CD1c-positive myeloid dendritic cell (primary cell): ENCODE measurements at regions not wholly inside any gene's neighbourhood (a gene's known extent, or its start where the extent isn't known, plus 50 kb on each side); places are given as distances from the start of the nearest gene placed in this dataset.

Experiments
- DNase-seq: peaks from one replicate; pipeline ENCODE4 v3.0.0-alpha.2; 2016; ENCODE audit errors: extremely low spot score

DNA sequence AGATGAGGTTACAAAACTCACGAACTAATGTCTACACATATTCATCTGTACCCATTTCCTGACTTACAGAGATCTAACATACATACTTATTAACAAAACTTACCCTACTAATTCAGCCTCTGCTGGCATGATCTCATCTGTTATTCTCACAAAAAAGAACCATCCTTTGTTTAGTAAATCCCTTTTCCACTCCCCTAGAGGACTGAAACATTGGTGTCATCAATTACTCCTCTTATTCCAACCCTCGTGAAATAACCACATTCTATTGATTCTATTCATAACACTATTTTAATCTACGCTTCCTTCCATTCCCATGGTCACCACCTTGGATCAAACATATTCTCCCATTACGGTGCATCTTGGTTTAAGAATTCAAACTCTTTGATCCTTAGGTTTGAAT lies 505.9 kb downstream of the SI start:
- no peak for DNase-seq

DNA sequence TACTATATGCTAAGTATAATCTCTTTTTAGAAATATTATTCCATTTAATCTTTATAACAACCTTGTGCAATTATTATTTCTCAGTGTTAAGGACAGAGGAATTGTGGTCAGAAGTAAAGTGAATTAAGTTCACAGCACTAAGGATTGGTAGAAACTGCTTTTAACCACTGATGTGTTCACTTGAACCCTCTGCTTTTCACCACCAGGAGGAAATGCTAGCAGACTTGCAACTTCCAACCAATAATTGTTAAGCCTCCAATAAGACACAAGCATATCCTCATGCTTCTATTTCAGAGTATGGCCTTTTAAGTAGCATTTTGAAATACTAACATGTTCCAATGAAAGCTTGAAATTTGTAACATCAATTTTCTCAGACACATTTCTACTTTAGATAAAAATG lies 527.4 kb downstream of the SI start:
- DNase-seq: no peak

DNA sequence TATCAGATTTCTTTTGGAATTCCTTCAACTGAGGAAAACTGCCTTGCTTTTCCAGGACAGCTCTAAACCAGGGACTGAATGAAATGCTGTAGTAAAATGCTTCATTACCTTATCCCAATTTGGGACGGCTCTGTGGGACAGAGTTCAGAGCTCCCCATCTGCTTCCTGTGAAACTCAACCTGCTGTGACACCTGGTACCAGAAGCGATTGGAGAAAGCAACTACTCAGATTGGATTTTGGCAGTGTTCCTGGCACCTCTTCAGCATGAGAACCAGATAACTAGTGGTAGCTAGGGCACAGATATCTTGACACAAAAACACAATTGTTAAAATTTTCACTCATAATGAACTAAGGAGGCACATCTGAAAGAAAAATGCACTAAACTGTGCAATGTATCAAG lies 539.1 kb downstream of the SI start:
- no peak for DNase-seq

DNA sequence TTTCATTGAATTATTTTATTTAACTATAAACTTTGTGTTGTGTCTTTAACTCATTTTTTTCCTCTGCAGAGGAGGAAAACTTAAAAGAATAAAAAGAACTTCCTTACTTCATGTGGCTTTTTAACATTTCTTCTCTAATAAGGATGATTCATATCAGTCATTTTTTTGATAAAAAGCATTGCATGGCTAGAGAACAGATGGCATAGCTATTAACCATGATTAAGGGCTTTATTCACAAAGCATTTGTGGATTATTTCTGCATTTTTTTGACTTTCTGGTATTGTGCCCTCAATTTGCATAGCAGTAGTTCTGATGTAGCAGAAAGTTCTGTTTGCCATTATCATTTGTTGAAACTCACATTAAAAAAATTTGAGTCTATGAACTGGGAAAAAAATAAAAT lies 540.8 kb downstream of the SI start:
- DNase-seq: no peak

DNA sequence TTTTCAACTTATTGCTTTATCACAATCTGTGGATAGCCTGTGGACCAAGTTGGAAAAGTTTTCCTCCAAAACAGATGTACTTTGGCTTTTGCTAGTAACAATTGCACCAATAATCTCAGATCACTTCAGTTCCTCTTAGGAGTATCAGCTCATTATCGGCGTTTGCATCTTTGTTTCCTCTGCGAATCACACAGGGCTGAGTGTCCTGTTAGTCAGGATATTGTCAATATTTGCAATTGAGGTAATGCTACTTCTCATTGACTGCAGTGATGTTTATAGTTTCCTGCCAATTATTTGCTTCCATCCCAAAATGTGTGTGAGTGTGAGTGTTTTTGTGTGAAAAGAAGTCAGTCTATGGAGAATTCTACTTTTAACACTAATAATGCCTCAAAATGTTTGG lies 545.0 kb downstream of the SI start:
- DNase-seq: no peak

DNA sequence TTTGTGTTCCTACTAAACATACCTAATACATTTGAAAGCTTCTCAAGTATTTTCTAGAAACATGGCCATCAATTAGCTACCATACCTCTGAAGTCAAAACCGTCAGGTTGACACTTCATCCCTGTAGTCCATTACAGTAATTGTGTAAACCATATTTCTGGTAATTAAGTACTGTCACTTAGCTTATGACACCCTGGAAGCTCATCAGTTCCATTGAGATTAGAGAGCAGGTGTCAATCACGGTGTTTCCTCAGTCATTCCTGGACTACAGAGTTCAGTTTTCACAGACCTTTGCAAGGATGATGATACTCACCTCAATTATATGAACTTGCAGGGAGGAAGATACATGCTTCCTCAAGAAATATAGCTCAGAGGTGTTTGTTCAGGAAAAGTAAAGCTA lies 552.0 kb downstream of the SI start:
- DNase-seq: no peak

DNA sequence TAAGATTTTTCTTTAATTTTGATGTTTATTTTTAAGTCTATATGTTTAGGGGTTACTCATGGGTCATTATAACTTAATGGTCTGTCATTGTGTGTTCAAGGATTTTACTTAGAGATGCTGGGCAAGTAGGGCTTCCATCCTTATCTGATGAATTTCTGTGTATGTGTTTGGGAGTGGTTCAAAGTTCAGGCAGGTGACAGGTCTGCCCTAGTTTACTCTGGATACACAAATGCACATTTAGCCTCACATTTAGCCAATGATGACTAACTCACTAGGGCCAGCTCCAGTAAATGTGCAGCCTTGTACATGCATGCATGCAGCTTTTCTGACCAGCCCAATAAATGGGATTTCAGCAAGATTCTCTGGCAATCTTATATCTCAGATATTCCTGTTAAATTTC lies 554.1 kb downstream of the SI start:
- DNase-seq: no peak

DNA sequence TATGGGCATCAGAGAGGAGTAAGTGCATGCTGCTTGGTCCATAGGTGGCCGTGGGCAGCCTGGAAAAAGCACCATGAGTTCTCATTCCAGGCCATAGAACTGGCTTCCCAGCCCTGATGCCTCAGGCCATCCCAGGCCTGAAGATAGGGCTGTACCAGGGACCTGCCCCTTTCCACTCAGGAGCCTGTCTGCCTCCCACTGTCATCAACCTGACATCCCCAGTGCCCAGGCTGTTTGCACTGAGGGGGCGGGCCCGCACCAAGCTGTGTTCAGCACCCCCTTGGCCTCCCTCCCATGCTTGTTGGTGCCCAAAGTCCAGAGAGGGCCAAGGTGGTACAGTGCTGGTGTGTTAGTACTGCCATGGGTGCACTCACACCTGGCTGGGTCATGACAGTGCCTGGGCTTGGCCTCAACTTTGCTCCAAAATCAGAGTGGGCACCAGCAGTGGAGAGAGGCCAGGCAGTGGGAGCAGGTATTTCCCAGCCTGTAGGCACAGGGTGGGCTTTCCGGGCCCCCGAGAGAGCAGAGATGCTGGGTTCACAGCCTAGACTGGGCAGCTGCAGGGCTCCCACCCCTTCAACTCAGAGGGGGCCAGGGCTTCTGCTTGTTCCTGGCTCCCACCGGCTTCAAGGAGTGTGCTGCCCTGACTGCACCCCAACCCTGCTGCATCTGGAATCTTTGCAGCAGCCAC lies 556.1 kb downstream of the SI start:
- DNase-seq: no peak

DNA sequence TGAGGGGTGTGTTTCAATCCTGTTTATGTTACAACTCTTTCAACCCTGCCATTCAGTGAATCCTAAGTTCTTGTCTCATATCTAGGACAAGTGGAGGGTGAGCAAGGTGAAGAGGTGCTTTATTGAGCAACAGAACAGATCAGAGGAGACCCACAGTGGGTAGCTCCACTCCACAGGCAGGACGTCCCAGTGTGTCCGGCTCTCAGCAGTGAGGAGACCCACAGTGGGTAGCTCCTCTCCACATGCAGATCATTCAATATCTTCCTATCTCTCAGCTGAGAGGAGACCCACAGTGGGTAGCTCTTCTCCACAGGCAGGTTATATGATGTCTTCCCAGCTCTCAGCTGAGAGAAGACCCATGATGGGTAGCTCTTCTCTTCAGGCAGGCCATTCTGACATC lies 556.7 kb downstream of the SI start:
- no peak for DNase-seq

DNA sequence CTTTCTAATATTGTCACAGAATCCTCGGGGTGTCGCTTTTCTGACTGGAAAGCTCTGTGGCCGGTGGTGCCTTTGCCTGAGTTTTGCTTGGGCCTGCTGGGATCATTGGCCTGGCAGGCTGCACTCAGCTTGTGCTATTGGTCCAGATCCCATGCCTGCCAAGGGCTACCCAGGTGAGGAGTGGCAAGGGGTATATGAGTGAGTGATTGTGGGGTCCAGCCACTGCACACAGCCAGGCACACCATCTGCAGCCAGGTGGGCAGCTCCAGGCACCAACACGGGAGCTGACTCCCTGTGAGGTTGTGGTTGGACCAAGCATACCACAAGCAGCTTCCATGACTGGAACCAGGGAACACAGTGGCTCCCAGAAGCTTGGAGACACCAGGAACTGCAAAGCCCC lies 557.2 kb downstream of the SI start:
- DNase-seq: no peak

DNA sequence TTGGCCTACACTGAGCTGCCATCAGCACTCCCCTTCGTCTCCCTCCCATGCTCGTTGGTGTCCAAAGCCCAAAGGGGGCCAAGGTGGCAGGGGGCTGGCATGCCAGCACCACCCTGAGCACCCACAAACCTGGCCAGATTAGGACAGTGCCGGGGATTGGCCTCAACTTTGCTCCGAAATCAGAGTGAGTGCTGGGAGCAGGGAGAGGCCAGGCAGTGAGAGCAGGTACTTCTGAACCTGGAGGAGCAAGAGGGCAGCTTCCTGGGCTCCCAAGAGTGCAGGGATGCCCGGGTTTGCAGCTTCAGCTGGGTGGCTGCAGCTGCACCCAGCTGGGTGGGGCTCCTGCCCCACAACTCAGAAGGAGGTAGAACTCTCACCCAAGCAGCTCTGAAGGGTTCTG lies 563.0 kb downstream of the SI start:
- DNase-seq: no peak

DNA sequence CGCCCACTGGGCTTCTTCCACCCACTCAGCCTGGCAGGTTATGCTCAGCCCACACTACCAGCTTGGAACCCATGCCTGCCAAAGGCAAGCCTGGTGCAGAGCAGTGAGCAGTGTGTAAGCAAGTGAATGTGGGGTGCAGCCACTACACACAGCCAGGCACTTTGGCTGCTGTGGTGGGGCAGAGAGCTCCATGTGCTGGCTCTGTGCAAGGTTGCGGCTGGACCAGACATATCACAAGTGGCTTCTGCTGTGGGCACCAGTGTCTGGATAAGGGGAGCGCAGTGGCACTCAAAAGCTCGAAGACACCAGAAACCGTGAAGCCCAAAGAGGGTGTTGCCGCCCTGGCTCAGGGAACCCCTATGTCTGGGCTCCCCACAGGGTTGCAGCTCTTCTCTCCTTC lies 563.7 kb downstream of the SI start:
- DNase-seq: no peak

DNA sequence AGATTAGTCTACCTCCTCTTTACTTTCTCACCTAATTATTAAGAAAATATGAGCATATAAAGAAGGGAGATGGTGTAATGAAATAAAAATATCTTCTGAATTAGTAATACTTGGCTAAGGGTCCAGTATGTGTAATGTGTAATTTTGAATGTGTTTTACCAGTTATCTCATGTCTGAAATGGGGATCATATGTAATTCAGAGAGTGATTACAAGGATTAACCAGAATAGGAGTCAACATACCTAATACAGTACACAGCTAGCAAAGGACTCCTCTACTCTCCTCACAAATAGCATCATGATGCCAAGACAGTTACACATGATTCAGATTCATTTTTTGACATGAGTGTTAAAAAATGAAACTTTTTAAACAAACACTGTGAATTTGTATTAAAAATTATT lies 570.4 kb downstream of the SI start:
- DNase-seq: no peak

DNA sequence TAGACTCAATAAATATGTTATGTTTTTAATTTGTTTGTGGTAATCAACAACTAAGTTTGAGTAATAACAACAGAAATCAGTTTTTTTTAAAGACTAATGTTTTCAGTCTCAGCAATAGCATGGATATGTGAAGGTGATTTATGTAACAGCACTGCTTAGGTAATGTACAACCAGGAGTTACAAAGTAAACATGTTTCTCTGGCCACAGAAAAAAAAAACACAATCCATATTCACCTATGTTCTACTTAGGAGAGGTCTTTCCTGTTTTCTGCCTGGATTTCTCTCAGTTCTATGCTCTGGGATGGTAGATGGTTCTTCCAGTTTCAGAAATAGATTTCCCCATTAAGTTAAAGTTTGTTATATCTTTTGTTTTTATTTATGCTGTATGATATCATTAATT lies 579.4 kb downstream of the SI start:
- DNase-seq: no peak

DNA sequence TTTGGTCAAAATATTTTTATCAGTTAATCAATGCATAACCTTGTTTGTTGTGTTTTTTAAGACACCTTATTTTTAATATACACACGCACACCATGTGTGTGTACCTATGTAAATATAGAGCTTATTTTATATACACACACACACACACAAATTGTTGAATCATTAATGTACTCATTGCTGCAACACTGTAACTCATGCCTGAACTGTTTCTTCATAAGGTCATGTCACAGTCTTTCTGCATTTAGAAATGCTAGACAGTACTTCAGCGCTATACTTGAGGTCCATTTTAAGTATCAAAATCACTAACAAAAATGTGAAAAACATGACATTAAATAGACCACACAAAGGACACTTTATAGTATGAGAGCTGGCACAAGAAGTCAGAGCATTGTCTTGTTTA lies 589.4 kb downstream of the SI start:
- no peak for DNase-seq

DNA sequence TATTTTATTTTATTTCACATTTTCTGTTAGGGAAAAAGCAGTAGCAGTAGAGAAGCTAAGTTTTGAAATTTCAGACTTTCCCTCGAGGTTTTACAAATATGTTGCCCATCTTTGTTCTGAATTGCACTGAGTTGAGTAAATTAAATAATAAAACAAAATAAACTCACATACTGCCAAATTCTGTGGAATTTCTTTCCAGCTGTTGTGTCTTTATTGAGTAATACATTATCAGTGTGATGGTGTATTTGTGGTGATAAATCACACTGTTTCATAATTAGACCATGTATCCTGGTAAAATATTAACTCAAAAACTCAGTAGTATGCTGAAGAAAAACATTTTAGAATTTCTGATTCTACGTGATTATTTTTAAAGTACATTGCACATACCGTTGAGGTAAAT lies 592.1 kb downstream of the SI start:
- no peak for DNase-seq

DNA sequence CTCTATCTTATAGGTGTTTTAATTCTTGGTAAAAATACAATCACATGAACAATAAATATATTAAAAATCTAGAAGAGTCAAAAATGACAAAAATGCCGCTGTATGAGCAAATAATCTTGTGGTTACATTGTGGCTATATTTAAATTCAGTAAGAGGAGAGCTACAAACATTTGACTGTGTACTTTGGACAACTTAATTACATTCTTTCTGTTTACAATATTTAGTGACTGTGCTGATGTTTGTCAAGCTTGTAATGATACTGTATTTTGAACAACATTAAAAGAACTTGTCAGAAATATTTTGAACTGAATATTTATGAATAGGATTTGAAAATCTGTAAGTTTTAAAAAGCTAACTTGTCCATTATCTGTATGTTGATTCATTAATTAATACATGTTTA lies 598.3 kb downstream of the SI start:
- no peak for DNase-seq

DNA sequence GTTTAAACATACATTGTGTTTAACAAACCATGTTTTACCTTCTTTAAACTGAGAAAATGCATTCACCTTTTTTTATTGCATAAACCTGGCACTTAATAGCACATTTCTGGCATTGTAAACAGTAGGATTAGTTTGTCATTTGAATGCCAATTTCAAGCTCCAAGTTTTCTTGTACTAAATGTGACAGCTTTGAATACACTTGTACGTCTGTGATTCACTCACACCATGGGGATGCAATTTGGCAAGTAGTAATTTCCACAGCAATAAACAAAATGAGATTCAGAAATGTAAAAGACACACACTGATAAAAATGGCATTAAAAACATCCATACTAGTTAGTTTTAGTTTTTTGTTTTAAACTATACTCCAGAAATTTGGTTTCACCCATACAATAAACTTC lies 598.9 kb downstream of the SI start:
- DNase-seq: no peak

DNA sequence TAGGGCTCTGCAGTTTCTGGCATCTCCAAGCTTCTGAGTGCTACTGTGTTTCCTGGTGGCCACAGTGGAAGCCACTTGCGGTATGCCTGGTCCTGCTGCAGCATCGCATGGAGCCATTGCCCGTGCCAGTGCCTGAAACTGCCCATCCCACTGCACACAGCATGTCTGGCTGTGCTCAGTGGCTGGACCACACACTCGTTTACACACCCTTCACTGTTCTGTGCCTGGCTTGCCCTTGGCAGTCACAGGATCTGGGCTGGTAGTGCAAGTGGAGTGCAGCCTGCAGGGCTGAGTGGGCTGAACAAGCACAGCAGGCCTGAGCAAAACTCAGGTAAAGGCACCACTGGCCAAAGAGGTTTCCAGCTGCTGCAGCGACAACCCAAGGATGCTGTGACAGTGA lies 600.0 kb downstream of the SI start:
- no peak for DNase-seq

DNA sequence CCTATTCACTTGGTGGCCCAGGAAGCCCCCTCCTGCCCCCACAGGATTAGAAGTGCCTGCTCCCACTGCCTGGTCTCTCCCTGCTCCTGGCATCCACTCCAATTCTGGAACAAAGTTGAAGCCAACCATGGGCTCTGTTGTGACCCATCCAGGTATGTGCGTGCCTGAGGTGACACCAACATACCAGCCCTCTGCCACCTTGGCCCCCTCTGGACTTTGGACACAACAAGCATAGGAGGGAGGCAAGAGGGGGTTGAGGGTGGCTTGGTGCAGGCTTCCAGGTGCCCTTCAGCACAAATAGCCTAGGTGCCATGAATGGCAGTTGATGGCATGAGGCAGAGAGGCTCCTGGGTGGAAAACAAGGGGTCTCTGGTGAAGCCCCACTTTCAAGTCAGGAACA lies 600.9 kb downstream of the SI start:
- no peak for DNase-seq

DNA sequence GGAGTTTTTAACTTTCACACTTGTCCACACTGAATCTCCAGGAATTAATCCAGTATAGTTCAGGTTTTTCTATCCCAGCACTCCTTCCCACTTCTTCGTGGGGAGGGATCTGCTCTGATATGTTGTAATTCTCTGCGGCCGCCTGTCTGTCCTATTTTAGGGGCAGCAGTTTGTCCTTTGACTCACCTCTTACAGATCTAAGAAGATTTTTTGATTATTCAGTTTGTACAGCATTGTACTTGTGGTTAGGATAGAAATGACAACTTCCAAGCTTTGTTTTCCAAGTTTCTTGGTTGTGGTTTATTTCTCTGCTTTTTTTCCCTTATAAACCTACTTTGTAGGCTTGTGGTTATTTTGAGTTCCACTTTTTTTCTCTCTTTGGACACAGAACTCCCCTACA lies 601.7 kb downstream of the SI start:
- no peak for DNase-seq

DNA sequence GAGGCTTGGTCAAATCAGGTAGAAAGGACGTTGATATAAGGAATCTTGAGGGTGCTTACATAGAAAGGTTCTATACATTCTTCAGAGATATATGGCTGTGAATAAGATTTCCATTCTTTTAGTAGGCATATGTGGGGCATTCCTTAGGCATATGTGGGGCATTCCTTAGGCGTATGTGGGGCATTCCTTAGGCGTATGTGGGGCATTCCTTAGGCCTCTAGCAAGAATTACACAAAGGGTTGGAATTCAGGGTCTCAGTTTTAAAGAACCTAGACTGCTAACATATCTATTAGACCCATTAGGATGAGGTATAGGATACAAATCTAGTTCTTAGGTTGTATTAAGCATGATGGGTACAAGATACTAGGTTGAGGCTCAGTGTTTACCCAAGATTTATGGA lies 607.8 kb downstream of the SI start:
- DNase-seq: no peak

DNA sequence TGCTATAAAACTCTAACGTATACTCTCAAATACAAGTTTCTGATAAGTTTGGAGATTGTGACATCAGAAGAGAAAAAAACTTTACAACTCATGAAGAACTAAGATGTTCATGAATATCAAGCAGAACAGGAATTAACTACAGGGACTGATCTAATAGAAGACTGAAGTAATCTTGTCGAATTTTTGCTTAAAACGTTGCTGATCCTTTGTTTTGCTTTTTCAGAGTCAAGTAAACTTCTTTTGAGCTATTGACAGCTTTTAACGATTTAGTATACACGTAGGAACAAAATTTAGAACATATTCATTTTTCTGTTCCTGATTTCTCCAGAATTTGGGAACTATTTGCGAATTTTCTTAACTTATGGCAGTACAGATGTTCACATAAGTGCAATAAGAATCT lies 610.2 kb downstream of the SI start:
- no peak for DNase-seq

DNA sequence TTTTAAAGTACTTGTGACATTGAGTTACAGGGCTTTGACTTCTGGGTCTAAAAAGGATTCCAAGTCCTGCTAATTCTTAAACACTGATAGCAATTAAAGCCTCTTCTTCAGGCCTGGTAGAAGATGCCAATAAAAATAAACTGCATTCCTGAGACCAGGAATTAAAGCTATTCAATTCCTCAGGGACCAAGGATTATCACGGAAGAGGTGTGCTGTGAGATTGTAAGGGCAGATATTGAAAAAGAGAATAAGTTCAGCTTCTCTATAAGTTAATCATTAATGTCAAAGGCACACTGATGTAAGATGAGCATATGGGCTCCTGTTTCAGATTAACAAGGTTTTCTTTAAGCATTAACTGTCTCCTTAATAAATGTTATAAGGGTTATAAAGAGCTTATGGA lies 611.3 kb downstream of the SI start:
- DNase-seq: no peak

DNA sequence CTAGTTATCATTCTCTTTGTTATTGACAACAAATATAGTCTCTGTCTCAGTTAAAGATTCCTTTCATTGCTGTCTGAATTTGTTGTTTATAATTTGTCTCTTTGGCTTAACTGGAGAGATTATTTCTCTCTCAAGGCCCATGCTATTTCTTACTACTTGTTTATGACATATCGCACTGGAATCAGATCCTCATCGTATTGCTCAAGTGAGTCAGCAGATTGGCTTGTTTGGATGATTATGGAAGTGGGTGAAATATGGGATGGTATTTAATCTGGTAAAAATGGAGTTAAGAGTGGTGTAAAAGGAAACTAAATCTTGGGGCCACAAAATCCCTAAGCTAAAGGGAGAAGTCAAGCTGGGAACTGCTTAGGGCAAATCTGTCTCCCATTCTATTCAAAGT lies 613.1 kb downstream of the SI start:
- DNase-seq: no peak
